Small intestine (tissue), 7 donors: ENCODE measurements at regions not wholly inside any gene's neighbourhood (a gene's known extent, or its start where the extent isn't known, plus 50 kb on each side); places are given as distances from the start of the nearest gene placed in this dataset.

Experiments used
- DNase-seq, 2 donors: peaks; one replicate each; pipeline versions ENCODE4 v3.0.0 to v3.0.0-alpha.2; 2013
- FAIRE-seq: peaks from 2 replicates; lab custom pipeline; 2012; peaks lifted over from hg19 to GRCh38; lab: Jason Lieb, UNC
- H3K27ac ChIP-seq, 3 donors: one replicate each; pipeline ENCODE4 v1.5.1; 2013; ENCODE audit warnings: low read length in 2 of 3, mild to moderate bottlenecking in 2 of 3, control low read depth in 1 of 3, inconsistent platforms in 1 of 3, low read depth in 1 of 3, moderate library complexity in 1 of 3
- H3K27me3 ChIP-seq, 3 donors: one replicate each; pipeline ENCODE4 v1.6.1; 2013; ENCODE audit warnings: low read length in 3 of 3, inconsistent platforms in 1 of 3; ENCODE audit not compliant: control insufficient read depth in 3 of 3, insufficient read depth in 3 of 3
- H3K36me3 ChIP-seq, 3 donors: one replicate each; pipeline ENCODE4 v1.6.1; 2013; ENCODE audit warnings: low read length in 3 of 3, inconsistent platforms in 1 of 3, low read depth in 1 of 3, mild to moderate bottlenecking in 1 of 3, moderate library complexity in 1 of 3; ENCODE audit not compliant: control insufficient read depth in 3 of 3, insufficient read depth in 2 of 3
- H3K4me1 ChIP-seq, 3 donors: one replicate each; pipeline ENCODE4 v1.6.1; 2013; ENCODE audit warnings: low read length in 2 of 3, inconsistent platforms in 1 of 3, low read depth in 1 of 3, mild to moderate bottlenecking in 1 of 3, moderate library complexity in 1 of 3; ENCODE audit not compliant: control insufficient read depth in 3 of 3, insufficient read depth in 2 of 3
- H3K4me3 ChIP-seq, 3 donors: one replicate each; pipeline ENCODE4 v1.5.1; 2013; ENCODE audit warnings: low read length in 3 of 3, control low read depth in 1 of 3, inconsistent platforms in 1 of 3, low read depth in 1 of 3, mild to moderate bottlenecking in 1 of 3, moderate library complexity in 1 of 3
- H3K9me3 ChIP-seq, 2 donors: one replicate each; pipeline ENCODE4 v1.6.1; 2013; ENCODE audit warnings: low read depth in 1 of 2, low read length in 1 of 2; ENCODE audit not compliant: control insufficient read depth in 2 of 2, insufficient read depth in 1 of 2
- WGBS, 3 donors: extraction: QIAGEN DNeasy Blood & Tissue Kit; methylation state at CpG; one replicate each; pipeline ENCODE4 v1.1.7; 2013; 5-methylcytosine and 5-hydroxymethylcytosine counted together
- donor health status: healthy with polysubstance abuse.
- donor health status: control.
- donor health status: control.
- donor health status: Bipolar disorder and iron deficiency.
- donor health status: healthy.

- Histone ChIP-seq H3K27ac (no peak overlapping the region), H3K27me3 (no peaks in the 10 kb centered on the region), H3K36me3 (no peaks in the 10 kb centered on the region), H3K4me1 (no peaks in the 10 kb centered on the region), H3K9me3 (peaks cover 0 to 3% of the 10 kb centered on the region in 2 donors), H3K4me3 (no peak overlapping the region)
- FAIRE-seq (no peak), DNase-seq (no peak)
- 60 to 78% (median 72%) methylated on average over 5 of the region's 5 CpGs for WGBS, 3 donors
Observed at GRCh38 chr4:11165052-11165451, 263.6 kb downstream of the HS3ST1 start.

- no peaks in the 10 kb centered on the region for H3K27me3 ChIP-seq
- H3K27ac ChIP-seq: no peak overlapping the region
- H3K4me3 ChIP-seq: no peak overlapping the region
- FAIRE-seq (no peak), DNase-seq (no peak)
- H3K4me1 ChIP-seq: no peaks in the 10 kb centered on the region
- no peaks in the 10 kb centered on the region for H3K9me3 ChIP-seq
- no peaks in the 10 kb centered on the region for H3K36me3 ChIP-seq
Observed at GRCh38 chr4:11160288-11160687, 268.4 kb downstream of the HS3ST1 start.

- FAIRE-seq (no peak), DNase-seq (no peak)
- H3K4me1 ChIP-seq: no peaks in the 10 kb centered on the region
- H3K36me3 ChIP-seq: no peaks in the 10 kb centered on the region
- H3K9me3 ChIP-seq: no peaks in the 10 kb centered on the region
- H3K27ac ChIP-seq: no peak overlapping the region
- WGBS, 3 donors: 64 to 77% (median 72%) methylated on average over 1 of the region's 1 CpG
- H3K4me3 ChIP-seq: no peak overlapping the region
- H3K27me3 ChIP-seq: no peaks in the 10 kb centered on the region
Observed at GRCh38 chr4:11158971-11159370, 269.7 kb downstream of the HS3ST1 start.

- Histone ChIP-seq H3K27me3 (no peaks in the 10 kb centered on the region), H3K27ac (no peak overlapping the region), H3K4me3 (no peak overlapping the region), H3K4me1 (no peaks in the 10 kb centered on the region), H3K36me3 (no peaks in the 10 kb centered on the region), H3K9me3 (no peaks in the 10 kb centered on the region)
- FAIRE-seq: no peak
- WGBS, 3 donors: 73 to 87% (median 77%) methylated on average over 5 of the region's 5 CpGs
- no peak for DNase-seq
Observed at GRCh38 chr4:11155208-11155867, 273.4 kb downstream of the HS3ST1 start.

- 11 to 43% (median 34%) methylated on average over 3 of the region's 3 CpGs for WGBS, 3 donors
- no peak for FAIRE-seq
- H3K36me3 ChIP-seq: no peaks in the 10 kb centered on the region
Observed at GRCh38 chr4:11153171-11153750, 275.4 kb downstream of the HS3ST1 start.

GRCh38 chr4:11152684-11153083 lies 276.0 kb downstream of the HS3ST1 start:
- FAIRE-seq (no peak), DNase-seq (peak; percentile 64 to 65)
- Histone ChIP-seq H3K36me3 (no peaks in the 10 kb centered on the region), H3K9me3 (no peaks in the 10 kb centered on the region), H3K27me3 (no peaks in the 10 kb centered on the region), H3K4me3 (no peak overlapping the region), H3K4me1 (no peaks in the 10 kb centered on the region), H3K27ac (no peak overlapping the region)
- WGBS, 3 donors: 19 to 50% (median 25%) methylated on average over 2 of the region's 2 CpGs

More at GRCh38 chr4:11153171-11153750, 275.4 kb downstream of the HS3ST1 start:
- no peak for DNase-seq
- H3K4me1 ChIP-seq: no peaks in the 10 kb centered on the region
- no peaks in the 10 kb centered on the region for H3K9me3 ChIP-seq
- H3K27ac ChIP-seq: no peak overlapping the region
- no peaks in the 10 kb centered on the region for H3K27me3 ChIP-seq
- no peak overlapping the region for H3K4me3 ChIP-seq

GRCh38 chr4:11151500-11151899 lies 277.2 kb downstream of the HS3ST1 start:
- no peak for FAIRE-seq
- WGBS, 3 donors: 73 to 88% (median 88%) methylated on average over 5 of the region's 5 CpGs
- Histone ChIP-seq H3K36me3 (no peaks in the 10 kb centered on the region), H3K4me3 (no peak overlapping the region), H3K27me3 (no peaks in the 10 kb centered on the region), H3K4me1 (no peaks in the 10 kb centered on the region), H3K9me3 (no peaks in the 10 kb centered on the region), H3K27ac (no peak overlapping the region)
- no peak for DNase-seq

GRCh38 chr4:11149612-11150259 lies 279.0 kb downstream of the HS3ST1 start:
- H3K27me3 ChIP-seq: no peaks in the 10 kb centered on the region
- DNase-seq (peak in 1 of 2 donors; percentile 32), FAIRE-seq (no peak)
- no peak overlapping the region for H3K27ac ChIP-seq
- 58 to 89% (median 60%) methylated on average over 4 of the region's 4 CpGs for WGBS, 3 donors
- no peaks in the 10 kb centered on the region for H3K4me1 ChIP-seq
- no peaks in the 10 kb centered on the region for H3K9me3 ChIP-seq
- no peak overlapping the region for H3K4me3 ChIP-seq
- no peaks in the 10 kb centered on the region for H3K36me3 ChIP-seq
